ENCODE measurements at regions not wholly inside any gene's neighbourhood (a gene's known extent, or its start where the extent isn't known, plus 50 kb on each side); places are given as distances from the start of the nearest gene placed in this dataset.

DNA sequence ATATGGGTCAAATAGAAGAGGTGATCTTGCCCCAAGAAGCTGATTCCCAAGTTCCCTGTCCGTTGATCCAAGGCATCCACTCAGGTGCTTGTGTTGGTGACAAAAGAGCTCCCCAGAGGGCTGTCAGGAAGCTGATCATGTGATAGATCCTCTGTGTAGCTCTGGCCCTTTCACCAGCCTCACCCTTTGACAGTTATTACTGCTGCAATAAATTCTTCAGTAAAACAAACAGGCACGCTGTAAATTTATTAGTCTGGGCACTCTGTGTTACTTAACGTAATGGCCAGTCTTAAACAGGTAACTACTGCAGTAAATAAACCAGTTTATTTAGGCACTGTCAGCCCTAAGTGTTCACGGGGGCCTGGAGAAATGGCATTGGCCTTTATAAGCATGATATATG, 473.9 kb downstream of the BCL11B start:
- 3% methylated on average over 4 of the region's 4 CpGs for WGBS
- Histone ChIP-seq H3K36me3 (no peaks in the 10 kb centered on the region), H3K27ac (no peak overlapping the region), H3K4me1 (replicated peaks) (no peaks in the 10 kb centered on the region), H3K9me3 (no peaks in the 10 kb centered on the region), H3K4me3 (no peak overlapping the region), H3K27me3 (replicated peaks; ENCODE audit: insufficient read depth) (peaks cover 4% of the 10 kb centered on the region)
- intact Hi-C loops (cut with DNase I): no loop called here
- peak; percentile 21 for DNase-seq (ENCODE audit: low spot score)
- TF ChIP-seq, protein P1, sequence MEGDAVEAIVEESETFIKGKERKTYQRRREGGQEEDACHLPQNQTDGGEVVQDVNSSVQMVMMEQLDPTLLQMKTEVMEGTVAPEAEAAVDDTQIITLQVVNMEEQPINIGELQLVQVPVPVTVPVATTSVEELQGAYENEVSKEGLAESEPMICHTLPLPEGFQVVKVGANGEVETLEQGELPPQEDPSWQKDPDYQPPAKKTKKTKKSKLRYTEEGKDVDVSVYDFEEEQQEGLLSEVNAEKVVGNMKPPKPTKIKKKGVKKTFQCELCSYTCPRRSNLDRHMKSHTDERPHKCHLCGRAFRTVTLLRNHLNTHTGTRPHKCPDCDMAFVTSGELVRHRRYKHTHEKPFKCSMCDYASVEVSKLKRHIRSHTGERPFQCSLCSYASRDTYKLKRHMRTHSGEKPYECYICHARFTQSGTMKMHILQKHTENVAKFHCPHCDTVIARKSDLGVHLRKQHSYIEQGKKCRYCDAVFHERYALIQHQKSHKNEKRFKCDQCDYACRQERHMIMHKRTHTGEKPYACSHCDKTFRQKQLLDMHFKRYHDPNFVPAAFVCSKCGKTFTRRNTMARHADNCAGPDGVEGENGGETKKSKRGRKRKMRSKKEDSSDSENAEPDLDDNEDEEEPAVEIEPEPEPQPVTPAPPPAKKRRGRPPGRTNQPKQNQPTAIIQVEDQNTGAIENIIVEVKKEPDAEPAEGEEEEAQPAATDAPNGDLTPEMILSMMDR (IDR thresholded peaks at IDR 0.05): no peak
- TF ChIP-seq POLR2AphosphoS5 (IDR thresholded peaks at IDR 0.05) (peak; percentile 51), POLR2A (IDR thresholded peaks at IDR 0.05) (no peak)

DNA sequence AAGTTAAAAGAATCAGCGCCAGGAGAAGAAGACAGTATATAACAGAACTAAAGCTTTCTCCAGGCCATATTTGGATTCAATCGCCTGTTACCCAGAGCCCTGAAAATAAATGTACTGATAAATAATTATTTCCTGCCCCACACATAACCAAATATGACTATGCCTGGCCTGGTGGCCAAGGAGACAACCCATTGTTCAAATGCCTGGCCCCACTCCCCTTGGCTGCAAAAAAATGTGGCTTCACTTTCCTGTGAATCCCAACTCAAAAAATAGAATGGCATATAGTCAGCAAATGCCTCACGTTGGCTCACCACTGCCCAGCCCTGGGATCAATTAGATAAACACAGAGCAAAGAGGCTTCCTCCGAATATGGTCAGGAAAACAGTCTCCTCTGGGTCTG, 472.1 kb downstream of the BCL11B start:
- intact Hi-C loops (cut with DNase I): no loop called here
- Histone ChIP-seq H3K9me3 (no peaks in the 10 kb centered on the region), H3K27ac (no peak overlapping the region), H3K36me3 (no peaks in the 10 kb centered on the region), H3K4me1 (replicated peaks) (no peaks in the 10 kb centered on the region), H3K4me3 (no peak overlapping the region), H3K27me3 (replicated peaks; ENCODE audit: insufficient read depth) (peaks cover 6% of the 10 kb centered on the region)
- no peak for DNase-seq (ENCODE audit: low spot score)
- WGBS: 78% methylated on average over 4 of the region's 4 CpGs
- TF ChIP-seq, protein P1 (IDR thresholded peaks at IDR 0.05): no peak
- TF ChIP-seq POLR2AphosphoS5 (IDR thresholded peaks at IDR 0.05): no peak
- no peak for TF ChIP-seq POLR2A (IDR thresholded peaks at IDR 0.05)

DNA sequence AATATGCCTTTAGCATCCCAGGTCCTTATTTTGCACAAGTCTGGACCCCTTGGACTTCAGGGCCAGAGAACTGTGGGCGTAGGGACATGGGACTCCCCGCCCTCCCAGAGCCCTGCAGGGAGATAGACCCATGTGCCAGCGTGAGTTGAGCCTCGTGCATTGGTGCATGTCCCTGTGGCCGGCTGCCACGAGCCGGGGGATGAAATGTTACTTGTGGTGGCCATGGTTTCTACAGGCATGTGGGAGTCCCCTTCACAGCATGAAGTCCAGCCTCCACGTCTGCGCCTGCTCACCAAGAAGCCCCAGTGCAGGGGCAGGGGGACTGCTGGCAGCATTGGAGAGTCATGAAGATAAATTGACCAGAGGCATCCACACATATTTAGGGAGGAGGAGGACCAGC, 470.0 kb downstream of the BCL11B start:
- intact Hi-C loops (cut with DNase I): no loop called here
- no peak for DNase-seq (ENCODE audit: low spot score)
- Histone ChIP-seq H3K4me1 (replicated peaks) (no peaks in the 10 kb centered on the region), H3K36me3 (no peaks in the 10 kb centered on the region), H3K9me3 (no peaks in the 10 kb centered on the region), H3K4me3 (no peak overlapping the region), H3K27ac (no peak overlapping the region), H3K27me3 (replicated peaks; ENCODE audit: insufficient read depth) (peaks cover 6% of the 10 kb centered on the region)
- WGBS: 84% methylated on average over 9 of the region's 9 CpGs
- TF ChIP-seq, protein P1 (IDR thresholded peaks at IDR 0.05): no peak
- TF ChIP-seq POLR2AphosphoS5 (IDR thresholded peaks at IDR 0.05) (no peak), POLR2A (IDR thresholded peaks at IDR 0.05) (no peak)

DNA sequence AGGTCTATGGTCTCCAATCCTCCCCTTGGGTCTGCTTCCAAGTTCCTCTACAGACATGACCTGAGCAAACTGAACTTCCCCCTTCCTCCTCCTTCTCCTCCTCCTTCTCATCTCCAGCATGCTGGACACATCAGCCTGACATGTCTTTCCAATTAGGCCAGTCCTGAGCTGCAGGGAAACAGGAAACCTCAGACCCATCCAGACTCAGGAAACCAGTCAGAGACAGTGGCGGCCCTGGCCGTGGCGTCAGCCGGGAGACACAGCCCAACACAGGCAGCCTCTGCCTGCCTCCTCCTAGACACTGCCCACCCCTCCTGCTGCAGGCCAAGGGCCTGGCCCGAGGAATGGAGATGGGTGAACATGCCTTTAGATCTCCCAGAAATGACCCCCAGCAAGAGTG, 468.8 kb downstream of the BCL11B start:
- WGBS: 83% methylated on average over 5 of the region's 5 CpGs
- intact Hi-C loops (cut with DNase I): no loop called here
- TF ChIP-seq, protein P1 (IDR thresholded peaks at IDR 0.05): no peak
- TF ChIP-seq POLR2A (IDR thresholded peaks at IDR 0.05): no peak
- no peak for TF ChIP-seq POLR2AphosphoS5 (IDR thresholded peaks at IDR 0.05)

DNA sequence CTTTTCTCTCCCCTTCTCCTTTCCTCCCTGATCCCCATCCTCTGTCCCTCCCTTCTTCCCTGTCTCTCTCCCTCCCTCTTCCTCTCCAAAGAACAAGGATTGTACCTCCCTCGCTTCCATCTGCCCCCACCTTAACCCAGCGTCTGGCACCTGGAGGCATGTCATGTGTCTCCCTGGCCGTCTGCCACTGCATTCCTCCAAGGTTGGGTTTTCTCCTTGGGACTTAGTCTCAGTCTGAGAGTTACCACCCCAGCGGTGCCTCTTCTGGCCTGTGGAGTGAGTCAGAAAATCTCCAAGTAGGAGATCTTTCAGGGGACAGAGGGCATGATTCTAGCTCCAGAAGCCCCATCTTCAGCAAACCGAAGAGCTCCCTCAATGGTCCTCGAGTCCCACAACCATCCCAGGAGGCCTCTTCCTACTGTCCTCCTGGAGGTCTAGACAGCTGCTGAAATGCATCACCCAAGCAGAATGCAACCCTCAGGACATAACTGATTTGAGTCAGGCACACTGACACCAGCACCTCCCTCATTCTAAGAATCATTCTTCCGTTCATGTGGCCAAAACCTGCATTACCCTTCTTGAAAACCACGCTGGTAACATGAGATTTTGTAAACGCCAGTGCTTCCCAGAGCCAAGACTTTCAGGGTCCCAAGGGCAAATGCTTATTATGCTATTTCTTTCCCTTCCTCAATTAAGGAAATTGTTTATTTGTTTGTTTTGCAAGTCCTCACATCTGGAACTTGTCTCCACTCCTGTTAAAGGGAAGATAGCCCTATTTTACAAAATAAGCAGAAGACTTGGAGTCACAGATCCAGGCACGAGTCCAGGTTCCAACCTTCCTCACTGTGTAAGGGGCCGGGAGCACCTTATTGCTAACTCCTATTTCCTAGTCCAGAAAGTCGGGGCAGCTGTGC, 463.2 kb downstream of the BCL11B start:
- no peak for TF ChIP-seq POLR2A (IDR thresholded peaks at IDR 0.05)
- TF ChIP-seq, protein P1 (IDR thresholded peaks at IDR 0.05): no peak
- no peak for TF ChIP-seq POLR2AphosphoS5 (IDR thresholded peaks at IDR 0.05)
- Histone ChIP-seq H3K9me3 (no peaks in the 10 kb centered on the region), H3K27me3 (replicated peaks; ENCODE audit: insufficient read depth) (peaks cover 6% of the 10 kb centered on the region), H3K27ac (no peak overlapping the region), H3K4me1 (replicated peaks) (no peaks in the 10 kb centered on the region), H3K4me3 (no peak overlapping the region), H3K36me3 (no peaks in the 10 kb centered on the region)
- DNase-seq (ENCODE audit: low spot score): peak; percentile 29
- 55% methylated on average over 12 of the region's 12 CpGs for WGBS
- intact Hi-C loops (cut with DNase I): no loop called here

More for the DNA sequence above, 468.8 kb downstream of the BCL11B start:
- Histone ChIP-seq H3K36me3 (no peaks in the 10 kb centered on the region), H3K4me3 (no peak overlapping the region), H3K27me3 (replicated peaks; ENCODE audit: insufficient read depth) (peaks cover 9% of the 10 kb centered on the region), H3K9me3 (no peaks in the 10 kb centered on the region), H3K4me1 (replicated peaks) (no peaks in the 10 kb centered on the region), H3K27ac (no peak overlapping the region)
- DNase-seq (ENCODE audit: low spot score): no peak

All from prostate gland (tissue), 2 donors.